SK-N-DZ (cell line): ENCODE measurements at regions not wholly inside any gene's neighbourhood (a gene's known extent, or its start where the extent isn't known, plus 50 kb on each side); places are given as distances from the start of the nearest gene placed in this dataset.
"Not testable (repeated sequence)": the region's sequence is repeated elsewhere in the genome, so short reads cannot be mapped to it uniquely, and the experiment has no call there.

Experiments used
- DNase-seq: peaks from one replicate; pipeline ENCODE4 v3.0.0-alpha.2; 2015; ENCODE audit warnings: low spot score

GRCh38 chr10:130963786-130964522 lies 347.6 kb downstream of the TCERG1L start:
- DNase-seq: no peak

- no peak for DNase-seq
These were observed 346.8 kb downstream of the TCERG1L start for GRCh38 chr10:130964771-130965170.

- DNase-seq: no peak
These were observed 344.4 kb downstream of the TCERG1L start for GRCh38 chr10:130967161-130967560.

GRCh38 chr10:130967784-130968183 lies 343.7 kb downstream of the TCERG1L start:
- no peak for DNase-seq

GRCh38 chr10:130968511-130968910 lies 343.0 kb downstream of the TCERG1L start:
- DNase-seq: no peak

- DNase-seq: no peak
These were observed 342.6 kb downstream of the TCERG1L start for GRCh38 chr10:130968964-130969363.

- no peak for DNase-seq
These were observed 341.8 kb downstream of the TCERG1L start for GRCh38 chr10:130969700-130970099.

GRCh38 chr10:130970341-130971122 lies 341.0 kb downstream of the TCERG1L start:
- DNase-seq: no peak

- no peak for DNase-seq
These were observed 340.4 kb downstream of the TCERG1L start for GRCh38 chr10:130971123-130971435.

- no peak for DNase-seq
These were observed 338.2 kb downstream of the TCERG1L start for GRCh38 chr10:130973127-130973839.

- no peak for DNase-seq
These were observed 337.4 kb downstream of the TCERG1L start for GRCh38 chr10:130974166-130974565.

GRCh38 chr10:130975351-130975750 lies 336.2 kb downstream of the TCERG1L start:
- DNase-seq: not testable (repeated sequence)

- DNase-seq: no peak
These were observed 328.7 kb downstream of the TCERG1L start for GRCh38 chr10:130982802-130983201.

GRCh38 chr10:130983749-130984148 lies 327.8 kb downstream of the TCERG1L start:
- DNase-seq: no peak

- DNase-seq: no peak
These were observed 326.8 kb downstream of the TCERG1L start for GRCh38 chr10:130984686-130985085.

- DNase-seq: no peak
These were observed 326.3 kb downstream of the TCERG1L start for GRCh38 chr10:130985158-130985753.

- no peak for DNase-seq
These were observed 324.7 kb downstream of the TCERG1L start for GRCh38 chr10:130986846-130987245.

- no peak for DNase-seq
These were observed 324.1 kb downstream of the TCERG1L start for GRCh38 chr10:130987401-130987800.

- DNase-seq: no peak
These were observed 321.8 kb downstream of the TCERG1L start for GRCh38 chr10:130989670-130990232.

GRCh38 chr10:130990486-130990885 lies 321.0 kb downstream of the TCERG1L start:
- DNase-seq: no peak

GRCh38 chr10:130992802-130993523 lies 318.6 kb downstream of the TCERG1L start:
- no peak for DNase-seq
